Epithelial cell of proximal tubule (primary cell): ENCODE measurements at regions not wholly inside any gene's neighbourhood (a gene's known extent, or its start where the extent isn't known, plus 50 kb on each side); places are given as distances from the start of the nearest gene placed in this dataset.

Experiments
- DNase-seq: peaks from one replicate; pipeline ENCODE4 v3.0.0-alpha.2; 2011; ENCODE audit warnings: low read depth
- H3K4me3 ChIP-seq: 2 replicates; pipeline ENCODE4 v1.5.1; 2011; ENCODE audit warnings: low read depth, mild to moderate bottlenecking, low read length
- TF ChIP-seq, protein P1 (sequence below): conservative IDR thresholded peaks from 2 replicates; pipeline ENCODE4 v1.5.1; 2012; ENCODE audit warnings: low read depth, mild to moderate bottlenecking, low read length

DNA sequence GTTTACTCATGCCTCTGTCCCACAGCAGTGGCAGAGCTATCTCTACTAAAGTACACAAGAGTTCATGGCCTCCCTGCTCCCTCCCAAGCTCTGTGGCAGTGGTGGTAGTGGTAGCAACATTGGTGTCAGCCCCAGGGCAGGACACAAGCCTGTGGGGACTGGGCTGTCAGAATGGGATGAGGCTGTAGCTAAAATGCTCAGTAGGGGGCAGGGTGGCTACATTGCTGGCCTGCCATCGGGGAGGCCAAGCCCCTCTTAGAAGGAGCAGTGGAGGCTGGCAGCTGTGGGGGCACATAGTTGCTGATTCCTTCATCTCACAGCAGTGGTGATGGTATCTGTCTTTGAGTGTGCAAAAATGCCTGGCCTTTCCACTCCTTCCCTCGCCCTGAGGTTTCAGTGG, 461.7 kb downstream of the PCDH18 start:
- DNase-seq: no peak
- H3K4me3 ChIP-seq: no peak overlapping the region
- TF ChIP-seq, protein P1, sequence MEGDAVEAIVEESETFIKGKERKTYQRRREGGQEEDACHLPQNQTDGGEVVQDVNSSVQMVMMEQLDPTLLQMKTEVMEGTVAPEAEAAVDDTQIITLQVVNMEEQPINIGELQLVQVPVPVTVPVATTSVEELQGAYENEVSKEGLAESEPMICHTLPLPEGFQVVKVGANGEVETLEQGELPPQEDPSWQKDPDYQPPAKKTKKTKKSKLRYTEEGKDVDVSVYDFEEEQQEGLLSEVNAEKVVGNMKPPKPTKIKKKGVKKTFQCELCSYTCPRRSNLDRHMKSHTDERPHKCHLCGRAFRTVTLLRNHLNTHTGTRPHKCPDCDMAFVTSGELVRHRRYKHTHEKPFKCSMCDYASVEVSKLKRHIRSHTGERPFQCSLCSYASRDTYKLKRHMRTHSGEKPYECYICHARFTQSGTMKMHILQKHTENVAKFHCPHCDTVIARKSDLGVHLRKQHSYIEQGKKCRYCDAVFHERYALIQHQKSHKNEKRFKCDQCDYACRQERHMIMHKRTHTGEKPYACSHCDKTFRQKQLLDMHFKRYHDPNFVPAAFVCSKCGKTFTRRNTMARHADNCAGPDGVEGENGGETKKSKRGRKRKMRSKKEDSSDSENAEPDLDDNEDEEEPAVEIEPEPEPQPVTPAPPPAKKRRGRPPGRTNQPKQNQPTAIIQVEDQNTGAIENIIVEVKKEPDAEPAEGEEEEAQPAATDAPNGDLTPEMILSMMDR: no peak

DNA sequence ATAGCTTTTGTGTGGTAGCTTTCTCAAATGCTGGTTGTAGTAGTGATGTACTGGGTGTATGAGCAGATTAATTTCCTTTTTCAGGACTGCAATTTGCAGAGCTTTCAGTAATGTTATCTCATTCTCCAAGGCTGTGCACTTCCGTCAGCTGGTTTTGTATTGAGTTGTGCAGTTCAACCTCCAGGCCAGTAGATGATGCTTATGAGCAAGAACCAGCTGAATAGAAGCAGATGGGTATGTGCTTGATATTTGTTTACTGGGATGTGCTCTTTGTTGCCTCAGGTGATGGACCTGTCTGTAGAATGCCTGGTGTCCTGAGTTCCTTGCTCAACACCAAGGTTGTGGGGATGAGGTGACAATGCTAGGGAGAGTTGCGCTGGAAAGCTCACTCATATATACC, 462.8 kb downstream of the PCDH18 start:
- TF ChIP-seq, protein P1: peak; percentile 12
- H3K4me3 ChIP-seq: no peak overlapping the region
- no peak for DNase-seq

DNA sequence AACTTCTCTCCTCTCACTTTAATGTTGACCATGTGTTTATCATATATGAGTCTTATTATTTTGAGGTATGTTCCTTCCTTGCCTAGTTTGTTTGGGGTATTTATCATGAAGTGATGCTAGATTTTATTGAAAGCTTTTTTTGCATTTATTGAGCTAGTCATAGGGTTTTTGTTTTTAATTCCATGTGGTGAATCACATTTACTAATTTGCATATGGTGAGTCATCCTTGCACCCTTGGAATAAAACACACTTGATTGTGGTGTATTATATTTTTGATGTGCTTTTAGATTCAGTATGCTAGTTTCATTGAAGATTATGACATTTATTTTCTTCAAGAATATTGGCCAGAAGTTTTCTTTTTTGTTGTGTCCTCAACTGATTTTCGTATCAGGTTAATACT, 464.6 kb downstream of the PCDH18 start:
- TF ChIP-seq, protein P1: no peak
- H3K4me3 ChIP-seq: no peak overlapping the region
- no peak for DNase-seq

- DNase-seq: peak; percentile 38
- no peak overlapping the region for H3K4me3 ChIP-seq
- TF ChIP-seq, protein P1: no peak
Measured at GRCh38 chr4:137065311-137065710, 467.0 kb downstream of the PCDH18 start.

DNA sequence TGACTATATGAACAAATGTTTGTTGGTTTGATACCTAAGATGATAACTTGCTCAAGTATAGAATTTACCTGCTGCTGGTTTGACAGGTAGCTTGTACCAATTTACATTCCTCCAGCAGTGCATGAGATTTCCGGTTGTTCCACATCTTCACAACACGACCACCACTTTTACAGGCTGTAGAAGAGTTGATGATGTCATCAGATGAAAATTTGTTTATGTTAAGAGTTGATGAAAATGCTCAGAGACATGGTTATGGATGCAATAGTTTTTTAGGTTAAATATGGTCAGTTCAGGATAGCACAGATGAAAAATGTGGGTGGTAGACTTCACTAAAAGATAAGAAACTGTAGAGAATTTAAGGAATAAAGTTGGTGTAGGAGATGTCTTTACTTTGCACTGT, 468.3 kb downstream of the PCDH18 start:
- no peak for DNase-seq
- no peak overlapping the region for H3K4me3 ChIP-seq
- TF ChIP-seq, protein P1: no peak

GRCh38 chr4:137043184-137043583, 489.1 kb downstream of the PCDH18 start:
- no peak overlapping the region for H3K4me3 ChIP-seq
- DNase-seq: no peak
- TF ChIP-seq, protein P1: no peak

DNA sequence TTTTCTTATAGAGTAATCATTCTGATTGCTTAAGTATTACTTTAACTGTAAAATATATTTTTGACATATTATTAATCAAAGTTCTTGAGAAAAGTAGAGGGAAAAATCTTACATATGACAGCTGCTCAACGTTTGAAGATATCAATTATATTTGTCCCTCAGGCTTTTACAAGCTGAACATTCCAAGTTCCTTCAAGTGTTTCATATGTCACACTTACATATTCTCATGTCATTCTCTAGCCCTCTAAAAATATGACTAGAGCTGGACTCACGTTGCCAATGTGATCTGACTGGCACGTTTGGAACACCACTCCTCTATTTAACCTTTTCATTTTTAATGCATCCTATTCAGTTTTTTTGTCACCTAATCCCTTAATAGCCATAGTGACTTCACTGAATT, 492.9 kb downstream of the PCDH18 start:
- H3K4me3 ChIP-seq: no peak overlapping the region
- TF ChIP-seq, protein P1: no peak
- no peak for DNase-seq
